ENCODE measurements at regions not wholly inside any gene's neighbourhood (a gene's known extent, or its start where the extent isn't known, plus 50 kb on each side); places are given as distances from the start of the nearest gene placed in this dataset.

- no peak overlapping the region for H3K4me3 ChIP-seq (replicated peaks in 1 of 2; ENCODE audit: low read depth in 1 of 2, low read length in 2 of 2)
- H3K27ac ChIP-seq (ENCODE audit: low read depth, low read length): no peak overlapping the region
- H3K9ac ChIP-seq (ENCODE audit: low read length): no peak overlapping the region
- H3K9me3 ChIP-seq (ENCODE audit: control insufficient read depth in 1 of 2, insufficient read depth in 1 of 2, low read depth in 1 of 2, low read length in 2 of 2): no peaks in the 10 kb centered on the region
- POLR2A ChIA-PET: no interaction called here
- no peaks in the 10 kb centered on the region for H3K27me3 ChIP-seq (ENCODE audit: insufficient read depth, low read length)
- no peak for TF ChIP-seq ZBTB33 (IDR thresholded peaks at IDR 0.05; ENCODE audit: extremely low read depth, insufficient replicate concordance, low read length)
- TF ChIP-seq ELF1 (IDR thresholded peaks at IDR 0.05; ENCODE audit: borderline replicate concordance, low read depth): no peak
- no peak for TF ChIP-seq POLR2A (IDR thresholded peaks at IDR 0.05; ENCODE audit: borderline replicate concordance, extremely low read depth, insufficient read depth, insufficient read length)
- no peak for TF ChIP-seq SP1 (IDR thresholded peaks at IDR 0.05; ENCODE audit: low read depth)
- TF ChIP-seq MAX (IDR thresholded peaks at IDR 0.05): no peak
- DNase-seq (ENCODE audit: low read depth, low spot score) (no peak), ATAC-seq (no peak)
- H3K36me3 ChIP-seq (ENCODE audit: control insufficient read depth in 1 of 2, insufficient read depth in 2 of 2, low read length in 2 of 2): no peaks in the 10 kb centered on the region
- H3K4me2 ChIP-seq (ENCODE audit: low read length): no peak overlapping the region
- no peaks in the 10 kb centered on the region for H3K4me1 ChIP-seq (ENCODE audit: control insufficient read depth in 1 of 2, insufficient read depth in 2 of 2, low read length in 2 of 2)
- H4K20me1 ChIP-seq (ENCODE audit: insufficient read depth): no peaks in the 10 kb centered on the region
- no peak overlapping the region for H2AFZ ChIP-seq (ENCODE audit: low read depth, low read length, poor library complexity, severe bottlenecking)
- RAD21 ChIA-PET (ENCODE audit: low non-redundant PET in 1 of 2, low total read pairs in 2 of 2, uncharacterized antibody in 2 of 2, unreplicated experiment in 2 of 2): no interaction called here
- intact Hi-C loops (cut with micrococcal nuclease): no loop called here
- CTCF ChIA-PET: no interaction called here
- BruUV-seq (replicated peaks): no TSS peak
- no peaks in the 10 kb centered on the region for H3K9me2 ChIP-seq (ENCODE audit: insufficient read depth)
- H3K79me2 ChIP-seq (ENCODE audit: insufficient read depth, low read length): no peaks in the 10 kb centered on the region
These were observed 1058.3 kb upstream of the TMEFF2 start for GRCh38 chr2:193253014-193253530.

GRCh38 chr2:193251909-193252308 is 1057.2 kb upstream of the TMEFF2 start:
- Histone ChIP-seq H3K27ac (ENCODE audit: low read depth, low read length) (no peak overlapping the region), H3K79me2 (ENCODE audit: insufficient read depth, low read length) (no peaks in the 10 kb centered on the region), H2AFZ (ENCODE audit: low read depth, low read length, poor library complexity, severe bottlenecking) (no peak overlapping the region), H3K36me3 (ENCODE audit: control insufficient read depth in 1 of 2, insufficient read depth in 2 of 2, low read length in 2 of 2) (no peaks in the 10 kb centered on the region), H3K4me3 (replicated peaks in 1 of 2; ENCODE audit: low read depth in 1 of 2, low read length in 2 of 2) (no peak overlapping the region), H3K9me3 (ENCODE audit: control insufficient read depth in 1 of 2, insufficient read depth in 1 of 2, low read depth in 1 of 2, low read length in 2 of 2) (no peaks in the 10 kb centered on the region), H3K4me1 (ENCODE audit: control insufficient read depth in 1 of 2, insufficient read depth in 2 of 2, low read length in 2 of 2) (no peaks in the 10 kb centered on the region), H4K20me1 (ENCODE audit: insufficient read depth) (no peaks in the 10 kb centered on the region), H3K9ac (ENCODE audit: low read length) (no peak overlapping the region), H3K9me2 (ENCODE audit: insufficient read depth) (no peaks in the 10 kb centered on the region), H3K27me3 (ENCODE audit: insufficient read depth, low read length) (no peaks in the 10 kb centered on the region), H3K4me2 (ENCODE audit: low read length) (no peak overlapping the region)
- intact Hi-C loops (cut with micrococcal nuclease): no loop called here
- ChIA-PET POLR2A (no interaction called here), CTCF (interaction anchor here (1.6 kb wide), 1 partner anchor 11 kb away, joined by 8 read pairs; no protein-coding TSS in a partner anchor), RAD21 (ENCODE audit: low non-redundant PET in 1 of 2, low total read pairs in 2 of 2, uncharacterized antibody in 2 of 2, unreplicated experiment in 2 of 2) (no interaction called here)
- DNase-seq (ENCODE audit: low read depth, low spot score) (no peak), ATAC-seq (no peak)
- BruUV-seq (replicated peaks): no TSS peak
- TF ChIP-seq SIN3A (IDR thresholded peaks at IDR 0.05; ENCODE audit: low read depth) (no peak), CTCF (IDR thresholded peaks at IDR 0.05 in 2 of 3, conservative IDR thresholded peaks at IDR 0.05 in 1 of 3; ENCODE audit: borderline replicate concordance in 1 of 3, insufficient read depth in 1 of 3, low read depth in 2 of 3, low read length in 2 of 3) (no peak), REST (IDR thresholded peaks at IDR 0.05; ENCODE audit: low read depth) (no peak), RAD21 (IDR thresholded peaks at IDR 0.05; ENCODE audit: low read depth) (no peak), ATF3 (IDR thresholded peaks at IDR 0.05) (no peak), ZNF274 (IDR thresholded peaks at IDR 0.05; ENCODE audit: low read depth, low read length) (no peak), FOSL1 (IDR thresholded peaks at IDR 0.05; ENCODE audit: low read depth) (no peak), EZH2phosphoT487 (IDR thresholded peaks at IDR 0.05; ENCODE audit: borderline replicate concordance) (no peak)

Measured in HCT116 (cell line).